ENCODE measurements at regions not wholly inside any gene's neighbourhood (a gene's known extent, or its start where the extent isn't known, plus 50 kb on each side); places are given as distances from the start of the nearest gene placed in this dataset.

DNA sequence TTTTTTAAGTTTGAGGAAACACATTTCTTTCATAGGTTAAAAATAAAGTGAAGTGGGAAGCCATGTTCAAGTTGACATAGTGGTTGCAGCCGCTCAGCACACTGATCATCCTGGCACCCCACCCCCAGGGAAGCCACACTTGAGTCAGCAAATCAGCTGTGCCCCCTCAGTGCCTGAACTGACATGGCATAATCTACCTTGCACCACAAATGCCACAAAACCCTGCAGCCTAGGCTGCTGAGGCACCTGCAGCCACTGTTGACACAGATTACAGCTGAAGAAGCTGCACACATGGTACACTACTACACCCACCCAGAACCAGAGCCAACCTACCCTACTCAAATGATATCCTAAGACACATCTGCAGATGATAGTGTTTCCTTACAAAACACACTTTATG is 77.5 kb upstream of the RIMS1 start:
- H4K5ac ChIP-seq (ENCODE audit: insufficient read length, low read depth, low read length): no peak overlapping the region
- no peak overlapping the region for H4K91ac ChIP-seq (ENCODE audit: insufficient read length, low read depth, low read length)
- no peaks in the 10 kb centered on the region for H3K9me3 ChIP-seq (ENCODE audit: control insufficient read depth, low read depth, low read length)
- no peak overlapping the region for H2AK5ac ChIP-seq (ENCODE audit: insufficient read length, low read length)
- H3K27ac ChIP-seq (ENCODE audit: insufficient read length, low read depth, low read length): no peak overlapping the region
- H3K4me1 ChIP-seq (ENCODE audit: insufficient read depth, low read length): no peaks in the 10 kb centered on the region
- H2BK120ac ChIP-seq (ENCODE audit: low read depth, low read length, poor library complexity, severe bottlenecking): no peak overlapping the region
- H3K9me3 Mint-ChIP-seq: peaks cover 29 to 33% of the 10 kb centered on the region in 2 experiments
- no peak overlapping the region for H3K9ac ChIP-seq (ENCODE audit: extremely low read depth, insufficient read length, low read length)
- no peak overlapping the region for H3K27ac Mint-ChIP-seq
- no peak overlapping the region for H2BK15ac ChIP-seq (ENCODE audit: low read depth, low read length)
- H2BK20ac ChIP-seq (ENCODE audit: low read depth, low read length, poor library complexity, severe bottlenecking): no peak overlapping the region
- no peak overlapping the region for H3K18ac ChIP-seq (ENCODE audit: insufficient read length, low read depth, low read length)
- no peaks in the 10 kb centered on the region for H3K23me2 ChIP-seq (ENCODE audit: insufficient read length, low read depth, low read length, poor library complexity, severe bottlenecking)
- H3K79me1 ChIP-seq (ENCODE audit: insufficient read depth, low read depth, low read length, poor library complexity, severe bottlenecking): no peaks in the 10 kb centered on the region
- no peak overlapping the region for H3K23ac ChIP-seq (ENCODE audit: insufficient read length, low read depth, low read length)
- no peak overlapping the region for H3K14ac ChIP-seq (ENCODE audit: insufficient read depth, low read length)
- TF ChIP-seq, protein P1, sequence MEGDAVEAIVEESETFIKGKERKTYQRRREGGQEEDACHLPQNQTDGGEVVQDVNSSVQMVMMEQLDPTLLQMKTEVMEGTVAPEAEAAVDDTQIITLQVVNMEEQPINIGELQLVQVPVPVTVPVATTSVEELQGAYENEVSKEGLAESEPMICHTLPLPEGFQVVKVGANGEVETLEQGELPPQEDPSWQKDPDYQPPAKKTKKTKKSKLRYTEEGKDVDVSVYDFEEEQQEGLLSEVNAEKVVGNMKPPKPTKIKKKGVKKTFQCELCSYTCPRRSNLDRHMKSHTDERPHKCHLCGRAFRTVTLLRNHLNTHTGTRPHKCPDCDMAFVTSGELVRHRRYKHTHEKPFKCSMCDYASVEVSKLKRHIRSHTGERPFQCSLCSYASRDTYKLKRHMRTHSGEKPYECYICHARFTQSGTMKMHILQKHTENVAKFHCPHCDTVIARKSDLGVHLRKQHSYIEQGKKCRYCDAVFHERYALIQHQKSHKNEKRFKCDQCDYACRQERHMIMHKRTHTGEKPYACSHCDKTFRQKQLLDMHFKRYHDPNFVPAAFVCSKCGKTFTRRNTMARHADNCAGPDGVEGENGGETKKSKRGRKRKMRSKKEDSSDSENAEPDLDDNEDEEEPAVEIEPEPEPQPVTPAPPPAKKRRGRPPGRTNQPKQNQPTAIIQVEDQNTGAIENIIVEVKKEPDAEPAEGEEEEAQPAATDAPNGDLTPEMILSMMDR (conservative IDR thresholded peaks at IDR 0.05): no peak
- no peak overlapping the region for H3K56ac ChIP-seq (ENCODE audit: insufficient read length, low read depth, low read length)
- no peak overlapping the region for H2BK12ac ChIP-seq (ENCODE audit: insufficient read length, low read depth, low read length)
- peaks cover 6 to 23% (median 18%) of the 10 kb centered on the region in 3 experiments; a peak in 6 of 7 replicates for H3K36me3 Mint-ChIP-seq (ENCODE audit: insufficient read depth in 1 of 3, low read depth in 3 of 3)
- no peak overlapping the region for H3K4me3 Mint-ChIP-seq
- no peak overlapping the region for H4K8ac ChIP-seq (replicated peaks; ENCODE audit: insufficient read length, low read depth, low read length)
- no peak for DNase-seq
- H2BK5ac ChIP-seq (ENCODE audit: insufficient read length, low read length): no peak overlapping the region
- H3K27me3 ChIP-seq (ENCODE audit: insufficient read depth, low read length): no peaks in the 10 kb centered on the region
- no peaks in the 10 kb centered on the region for H3K27me3 Mint-ChIP-seq (ENCODE audit: low read depth)
- no peak overlapping the region for H3K4ac ChIP-seq (ENCODE audit: low read depth, low read length)
- H3T11ph ChIP-seq (ENCODE audit: low read length): no peak overlapping the region
- no CpG with 5 or more reads among the region's 1 CpG for WGBS (ENCODE audit: extremely low coverage, insufficient read length, low lambda C conversion rate)
- H3K4me1 Mint-ChIP-seq: no peaks in the 10 kb centered on the region
- H2AFZ ChIP-seq (ENCODE audit: low read length): no peak overlapping the region
- H3K4me2 ChIP-seq (ENCODE audit: insufficient read depth, insufficient read length, low read length): no peak overlapping the region
- no peaks in the 10 kb centered on the region for H3K79me2 ChIP-seq (ENCODE audit: insufficient read depth, low read length)
- H4K20me1 ChIP-seq (ENCODE audit: control insufficient read depth, insufficient read depth, insufficient read length): no peaks in the 10 kb centered on the region
